GM21786 (cell line): ENCODE measurements at regions not wholly inside any gene's neighbourhood (a gene's known extent, or its start where the extent isn't known, plus 50 kb on each side); places are given as distances from the start of the nearest gene placed in this dataset.
A peak's percentile ranks its signal among the peaks of the same experiment; 100 is the strongest.

ENCODE experiments used
- ATAC-seq: cut with Tn5 transposase; IDR thresholded peaks from one replicate; pipeline ENCODE4 v1.9.1; 2021; ENCODE audit not compliant: unreplicated experiment

DNA sequence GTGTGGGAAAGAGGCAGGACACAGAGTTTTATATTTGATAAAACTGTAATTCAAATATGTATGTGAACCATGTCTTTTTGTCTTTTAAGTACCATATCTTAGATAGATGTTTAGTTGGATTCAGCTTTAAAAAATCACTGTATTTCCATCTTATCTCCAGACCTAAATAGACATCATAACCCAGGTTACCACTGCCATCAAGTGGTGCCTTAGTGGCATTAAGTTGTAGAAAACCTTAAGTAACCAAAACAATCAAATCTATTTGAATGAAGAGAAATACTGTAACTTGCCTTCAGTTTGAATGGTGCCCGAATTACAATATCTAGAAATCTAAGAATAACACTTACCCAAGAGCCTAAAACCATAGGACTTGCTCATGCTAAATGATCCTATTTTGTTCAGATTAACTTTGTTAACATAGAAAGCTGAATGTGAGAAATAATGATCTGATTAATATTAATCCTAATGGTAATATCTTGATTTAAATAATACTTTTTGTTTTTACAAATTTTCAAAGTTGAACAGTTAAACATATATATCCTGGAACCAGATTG, 92.5 kb upstream of the MAP2 start:
- no peak for ATAC-seq

DNA sequence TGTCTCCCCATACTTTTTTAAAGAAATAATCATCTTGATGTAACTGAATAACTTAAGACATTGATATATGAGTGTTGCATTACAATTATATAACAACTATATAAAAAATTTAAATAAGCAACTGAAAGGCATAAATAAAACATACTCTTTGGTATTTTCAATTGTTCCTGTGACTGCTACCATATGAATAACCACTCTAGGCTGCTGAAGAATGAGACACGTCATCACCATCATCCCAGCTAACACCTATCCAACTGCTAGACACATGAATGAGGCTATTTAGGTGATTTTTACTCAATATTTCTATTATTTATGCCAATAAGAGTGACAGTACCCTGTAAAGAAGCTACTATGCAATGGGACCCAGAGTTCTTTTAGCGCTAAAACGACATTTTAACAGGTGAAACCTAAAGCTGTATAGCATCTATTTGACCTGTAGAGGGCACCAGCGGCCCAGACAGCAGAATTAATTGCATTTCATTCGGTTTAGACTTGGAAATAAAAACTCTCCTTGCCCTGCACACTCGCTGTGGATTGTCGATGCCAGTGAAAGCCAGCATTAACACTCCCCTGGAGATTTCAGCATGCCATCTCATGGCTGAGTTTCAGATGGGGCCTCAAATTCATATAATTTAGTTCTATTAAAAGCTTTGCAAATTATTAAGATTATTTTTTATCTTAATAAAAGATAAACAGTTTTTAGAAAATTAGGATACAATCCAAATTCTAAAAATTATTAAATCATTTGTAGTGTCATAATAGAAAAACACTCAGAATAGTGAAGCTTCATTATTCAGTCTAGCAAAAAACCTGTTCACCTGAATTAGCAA, 89.4 kb upstream of the MAP2 start:
- ATAC-seq = peak; percentile 90

DNA sequence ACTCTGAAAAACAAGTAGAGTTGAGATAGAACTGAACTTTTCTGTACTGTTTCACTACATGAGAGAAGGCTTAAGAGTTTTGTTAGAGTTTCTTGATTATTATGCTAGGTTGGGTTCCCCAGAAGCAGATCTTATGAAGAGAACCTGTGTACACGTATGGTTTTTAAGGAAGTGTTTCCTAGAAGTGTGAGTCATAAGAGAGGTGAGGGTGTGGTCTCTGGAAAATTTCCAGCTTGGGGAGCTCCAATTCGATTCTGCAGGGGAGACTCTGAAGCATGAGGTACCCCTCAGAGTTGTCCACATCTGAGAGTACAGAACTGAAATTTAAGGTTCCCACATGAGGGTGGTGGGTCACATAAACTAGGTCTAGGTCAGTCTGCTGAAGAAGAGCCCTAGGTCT, 83.3 kb upstream of the MAP2 start:
- ATAC-seq = no peak

DNA sequence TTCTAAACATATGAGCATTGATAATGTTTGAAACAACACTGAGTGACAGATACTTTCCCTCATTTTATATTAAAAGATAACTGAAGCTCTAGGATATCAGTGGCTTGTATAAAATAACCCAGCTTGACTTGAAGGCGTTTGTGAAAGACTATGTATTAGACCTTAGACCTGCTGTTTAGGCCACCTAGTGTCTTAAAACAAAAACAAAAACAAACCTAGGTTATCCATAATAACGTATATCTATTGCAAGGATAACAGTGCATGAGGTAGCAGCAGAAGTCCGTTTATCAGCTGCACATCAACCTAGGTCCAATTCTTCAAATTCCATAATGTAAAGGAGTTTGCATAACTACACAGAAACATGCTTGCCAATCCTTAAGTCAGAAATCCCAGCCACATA, 79.5 kb upstream of the MAP2 start:
- no peak for ATAC-seq

DNA sequence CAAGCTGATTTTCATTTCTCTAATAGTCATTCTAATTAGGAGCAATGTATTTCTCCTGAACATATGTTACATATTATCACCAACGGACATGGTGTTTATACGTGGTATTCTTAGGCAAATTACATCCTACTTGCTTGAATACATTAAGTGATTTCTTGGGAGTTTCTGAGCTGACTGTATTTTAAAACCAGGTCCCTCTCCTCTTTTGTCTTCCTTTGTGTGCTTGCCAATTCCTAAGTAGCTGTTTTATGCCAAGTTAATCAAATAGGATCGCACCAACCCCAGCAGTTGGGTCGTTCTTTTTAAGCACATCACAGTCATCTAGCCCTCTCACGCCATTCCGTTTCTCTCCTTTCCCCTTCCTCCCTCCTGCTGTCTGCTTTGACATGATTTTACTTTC, 75.4 kb upstream of the MAP2 start:
- no peak for ATAC-seq

DNA sequence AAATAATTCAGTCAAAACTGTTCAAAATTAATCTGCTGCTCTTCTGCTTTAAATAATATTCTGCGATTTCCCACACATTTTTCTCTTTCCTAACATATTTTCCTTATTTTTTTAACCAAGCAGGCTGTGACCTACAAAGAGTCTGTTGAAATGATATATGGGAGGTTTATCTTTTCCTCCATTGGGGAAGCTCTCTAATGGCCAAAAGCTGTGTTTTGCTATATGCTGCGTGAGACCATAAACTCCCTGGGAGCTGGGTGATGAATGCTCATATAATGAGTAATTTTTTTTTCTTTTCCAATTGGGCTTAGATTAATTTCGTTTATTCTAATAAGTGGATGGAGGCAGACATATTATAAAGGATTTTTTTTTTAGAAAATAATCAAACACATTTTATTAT, 72.2 kb upstream of the MAP2 start:
- ATAC-seq = no peak

DNA sequence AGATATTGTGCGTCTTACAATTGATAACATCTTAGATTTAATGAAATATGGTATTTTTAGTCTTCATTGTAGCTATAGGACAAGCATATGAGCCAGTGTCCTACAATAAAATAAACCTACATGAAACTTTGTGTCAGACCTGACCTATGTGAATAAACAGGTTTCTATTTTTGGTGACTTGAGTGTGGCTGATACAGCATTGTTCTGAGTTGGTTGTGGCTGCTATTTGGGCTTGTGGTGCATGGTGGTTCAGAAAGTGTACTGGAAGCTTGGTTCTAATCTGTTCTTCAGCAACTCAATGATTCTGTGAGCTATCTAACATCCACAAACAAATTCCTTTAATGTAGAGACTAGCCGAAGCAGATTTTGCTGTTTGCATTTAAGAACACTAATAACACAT, 64.9 kb upstream of the MAP2 start:
- no peak for ATAC-seq

DNA sequence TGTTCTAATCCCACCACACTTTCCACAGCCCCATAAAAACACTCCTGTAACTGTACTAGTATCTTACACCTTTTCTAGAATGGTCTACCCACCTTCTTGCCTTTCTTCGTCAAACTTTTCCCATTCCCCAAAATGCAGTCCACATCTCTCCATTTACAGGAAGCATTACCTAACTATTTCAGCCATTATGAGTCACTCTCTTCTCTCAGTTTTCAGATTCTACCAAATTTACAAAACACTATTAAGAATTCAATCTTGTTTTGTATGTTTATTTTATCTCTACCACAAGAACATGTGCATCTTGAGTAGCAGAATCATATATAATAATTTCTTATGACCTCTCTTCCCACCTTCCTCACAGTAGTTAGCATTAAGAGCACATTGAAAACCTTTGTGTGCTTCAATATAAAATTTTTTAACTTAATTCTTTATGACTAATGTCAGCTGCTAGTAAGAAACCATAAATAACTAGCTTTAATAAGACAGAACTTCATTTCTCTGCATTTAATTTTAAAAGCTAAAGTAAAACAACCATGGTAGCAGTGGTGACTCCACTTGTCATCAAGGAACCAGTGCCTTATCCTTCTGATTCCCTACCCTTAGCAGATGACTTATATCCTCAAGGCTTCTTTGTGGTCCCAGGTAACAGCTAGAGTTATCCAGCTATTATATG, 56.6 kb upstream of the MAP2 start:
- ATAC-seq = no peak

DNA sequence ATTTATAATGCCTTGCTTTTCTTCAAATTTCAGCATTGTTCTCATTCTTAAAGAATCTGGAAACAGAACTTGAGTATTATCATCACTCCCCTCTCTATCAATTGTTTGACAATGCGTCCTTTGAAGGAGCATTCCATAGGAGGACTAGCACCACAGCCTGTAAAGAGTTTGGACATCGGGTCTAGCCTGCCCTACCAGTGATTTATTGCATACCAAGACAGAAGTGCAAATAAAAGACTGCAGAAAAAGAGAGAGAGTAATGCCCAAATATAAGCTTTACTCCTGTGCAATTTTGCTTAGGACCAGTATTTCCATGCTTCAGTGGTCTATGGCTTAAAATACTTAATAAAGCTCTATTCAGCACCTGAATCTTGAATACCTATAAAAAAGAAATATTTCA, 55.4 kb upstream of the MAP2 start:
- no peak for ATAC-seq

DNA sequence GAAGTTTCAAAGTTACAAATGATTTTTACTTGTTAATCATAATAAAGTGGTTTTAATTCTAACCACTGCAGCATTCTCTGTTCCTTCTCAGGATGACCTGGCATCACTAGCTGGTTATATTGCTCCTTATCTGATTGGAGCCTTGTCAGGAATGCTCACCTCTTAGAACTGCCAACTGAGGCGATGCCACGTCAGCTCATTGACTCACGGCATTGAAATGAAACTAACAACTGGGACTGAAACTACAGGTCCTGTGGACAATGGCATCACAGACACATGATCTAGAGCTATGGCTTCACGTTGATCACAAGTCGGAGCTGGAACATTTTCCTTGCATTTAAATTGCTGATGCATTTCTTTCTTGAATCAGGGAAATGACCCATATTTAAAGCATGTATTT, 54.9 kb upstream of the MAP2 start:
- ATAC-seq = no peak

DNA sequence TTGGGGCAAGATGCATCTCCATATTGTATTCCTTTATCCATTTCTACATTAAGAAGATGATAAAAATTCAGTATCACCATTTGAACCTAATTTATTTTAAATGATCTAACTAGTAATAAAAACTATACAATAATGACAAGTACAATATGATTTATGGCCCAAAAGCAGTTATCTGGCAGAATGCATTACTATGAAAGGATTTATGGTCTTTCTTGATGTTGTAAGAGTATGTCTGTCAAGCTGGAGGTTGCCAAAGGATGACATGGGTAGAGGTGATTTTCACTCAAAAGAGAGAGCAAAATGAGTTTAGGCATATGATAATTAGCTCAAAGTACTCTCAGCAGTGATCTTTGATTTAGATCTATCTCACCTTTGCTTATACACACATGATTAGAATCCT, 54.2 kb upstream of the MAP2 start:
- ATAC-seq = no peak

DNA sequence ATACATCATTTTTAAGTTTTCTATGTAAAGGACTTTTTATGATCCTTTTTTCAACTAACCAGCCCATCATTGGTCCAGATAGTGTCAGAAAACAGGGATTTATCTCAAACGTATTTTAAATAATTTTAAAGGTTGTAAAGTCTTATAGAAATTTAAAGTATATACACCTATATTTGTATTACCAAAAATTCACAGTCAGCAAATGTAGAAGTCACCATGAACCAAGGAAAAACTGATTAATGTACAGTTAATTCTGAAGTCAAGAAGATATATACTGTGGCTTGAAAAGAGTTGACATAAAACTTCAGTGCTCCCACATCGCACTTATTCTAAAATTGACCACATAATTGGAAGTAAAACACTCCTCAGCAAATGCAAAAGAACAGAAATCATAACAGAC, 52.4 kb upstream of the MAP2 start:
- no peak for ATAC-seq
